ENCODE measurements at regions not wholly inside any gene's neighbourhood (a gene's known extent, or its start where the extent isn't known, plus 50 kb on each side); places are given as distances from the start of the nearest gene placed in this dataset.

GRCh38 chr2:44869761-44870160 is 71.7 kb upstream of the SIX3 start:
- Histone ChIP-seq H3K27me3 (ENCODE audit: control insufficient read depth in 2 of 2, insufficient read depth in 2 of 2, low read length in 2 of 2) (peaks cover 0 to 3% of the 10 kb centered on the region in 2 donors), H3K27ac (ENCODE audit: low read depth in 2 of 2, low read length in 2 of 2) (no peak overlapping the region), H3K9ac (ENCODE audit: low read depth in 1 of 2, low read length in 2 of 2) (no peak overlapping the region), H3K36me3 (ENCODE audit: control insufficient read depth in 2 of 2, insufficient read depth in 2 of 2, low read length in 2 of 2) (no peaks in the 10 kb centered on the region), H3K4me1 (ENCODE audit: control insufficient read depth in 2 of 2, insufficient read depth in 2 of 2, low read length in 2 of 2) (no peaks in the 10 kb centered on the region), H3K9me3 (ENCODE audit: control insufficient read depth in 2 of 2, low read length in 2 of 2) (no peaks in the 10 kb centered on the region), H3K4me3 (ENCODE audit: low read length in 2 of 2) (no peak overlapping the region)

- peaks cover 2 to 4% of the 10 kb centered on the region in 2 donors for H3K27me3 ChIP-seq (ENCODE audit: control insufficient read depth in 2 of 2, insufficient read depth in 2 of 2, low read length in 2 of 2)
- no peak overlapping the region for H3K4me3 ChIP-seq (ENCODE audit: low read length in 2 of 2)
- H3K4me1 ChIP-seq (ENCODE audit: control insufficient read depth in 2 of 2, insufficient read depth in 2 of 2, low read length in 2 of 2), result no peaks in the 10 kb centered on the region
- no peak overlapping the region for H3K27ac ChIP-seq (ENCODE audit: low read depth in 2 of 2, low read length in 2 of 2)
- no peaks in the 10 kb centered on the region for H3K36me3 ChIP-seq (ENCODE audit: control insufficient read depth in 2 of 2, insufficient read depth in 2 of 2, low read length in 2 of 2)
- H3K9me3 ChIP-seq (ENCODE audit: control insufficient read depth in 2 of 2, low read length in 2 of 2), result no peaks in the 10 kb centered on the region
- no peak overlapping the region for H3K9ac ChIP-seq (ENCODE audit: low read depth in 1 of 2, low read length in 2 of 2)
Measured at GRCh38 chr2:44877417-44877816, 64.1 kb upstream of the SIX3 start.

GRCh38 chr2:44879269-44880124 is 62.0 kb upstream of the SIX3 start:
- H3K4me1 ChIP-seq (ENCODE audit: control insufficient read depth in 2 of 2, insufficient read depth in 2 of 2, low read length in 2 of 2), result no peaks in the 10 kb centered on the region
- H3K27ac ChIP-seq (ENCODE audit: low read depth in 2 of 2, low read length in 2 of 2), result no peak overlapping the region
- peaks cover 2 to 6% of the 10 kb centered on the region in 2 donors for H3K27me3 ChIP-seq (ENCODE audit: control insufficient read depth in 2 of 2, insufficient read depth in 2 of 2, low read length in 2 of 2)
- H3K4me3 ChIP-seq (ENCODE audit: low read length in 2 of 2), result no peak overlapping the region
- no peaks in the 10 kb centered on the region for H3K9me3 ChIP-seq (ENCODE audit: control insufficient read depth in 2 of 2, low read length in 2 of 2)
- no peaks in the 10 kb centered on the region for H3K36me3 ChIP-seq (ENCODE audit: control insufficient read depth in 2 of 2, insufficient read depth in 2 of 2, low read length in 2 of 2)
- H3K9ac ChIP-seq (ENCODE audit: low read depth in 1 of 2, low read length in 2 of 2), result no peak overlapping the region

GRCh38 chr2:44880125-44880483 is 61.4 kb upstream of the SIX3 start:
- Histone ChIP-seq H3K36me3 (ENCODE audit: control insufficient read depth in 2 of 2, insufficient read depth in 2 of 2, low read length in 2 of 2) (no peaks in the 10 kb centered on the region), H3K9me3 (ENCODE audit: control insufficient read depth in 2 of 2, low read length in 2 of 2) (no peaks in the 10 kb centered on the region), H3K9ac (ENCODE audit: low read depth in 1 of 2, low read length in 2 of 2) (no peak overlapping the region), H3K4me3 (ENCODE audit: low read length in 2 of 2) (no peak overlapping the region), H3K27ac (ENCODE audit: low read depth in 2 of 2, low read length in 2 of 2) (no peak overlapping the region), H3K4me1 (ENCODE audit: control insufficient read depth in 2 of 2, insufficient read depth in 2 of 2, low read length in 2 of 2) (no peaks in the 10 kb centered on the region), H3K27me3 (ENCODE audit: control insufficient read depth in 2 of 2, insufficient read depth in 2 of 2, low read length in 2 of 2) (peaks cover 2 to 6% of the 10 kb centered on the region in 2 donors)

- Histone ChIP-seq H3K9me3 (ENCODE audit: control insufficient read depth in 2 of 2, low read length in 2 of 2) (no peaks in the 10 kb centered on the region), H3K27me3 (ENCODE audit: control insufficient read depth in 2 of 2, insufficient read depth in 2 of 2, low read length in 2 of 2) (peaks cover 2 to 6% of the 10 kb centered on the region in 2 donors), H3K9ac (ENCODE audit: low read depth in 1 of 2, low read length in 2 of 2) (no peak overlapping the region)
Measured at GRCh38 chr2:44881856-44882255, 59.6 kb upstream of the SIX3 start.

GRCh38 chr2:44883356-44883755 is 58.1 kb upstream of the SIX3 start:
- Histone ChIP-seq H3K9ac (ENCODE audit: low read depth in 1 of 2, low read length in 2 of 2) (no peak overlapping the region), H3K4me3 (ENCODE audit: low read length in 2 of 2) (no peak overlapping the region), H3K9me3 (ENCODE audit: control insufficient read depth in 2 of 2, low read length in 2 of 2) (no peaks in the 10 kb centered on the region), H3K4me1 (ENCODE audit: control insufficient read depth in 2 of 2, insufficient read depth in 2 of 2, low read length in 2 of 2) (no peaks in the 10 kb centered on the region), H3K27me3 (ENCODE audit: control insufficient read depth in 2 of 2, insufficient read depth in 2 of 2, low read length in 2 of 2) (peaks cover 2 to 6% of the 10 kb centered on the region in 2 donors), H3K27ac (ENCODE audit: low read depth in 2 of 2, low read length in 2 of 2) (no peak overlapping the region), H3K36me3 (ENCODE audit: control insufficient read depth in 2 of 2, insufficient read depth in 2 of 2, low read length in 2 of 2) (no peaks in the 10 kb centered on the region)

More at GRCh38 chr2:44881856-44882255, 59.6 kb upstream of the SIX3 start:
- H3K36me3 ChIP-seq (ENCODE audit: control insufficient read depth in 2 of 2, insufficient read depth in 2 of 2, low read length in 2 of 2), result no peaks in the 10 kb centered on the region
- H3K4me1 ChIP-seq (ENCODE audit: control insufficient read depth in 2 of 2, insufficient read depth in 2 of 2, low read length in 2 of 2), result no peaks in the 10 kb centered on the region
- H3K4me3 ChIP-seq (ENCODE audit: low read length in 2 of 2), result no peak overlapping the region
- H3K27ac ChIP-seq (ENCODE audit: low read depth in 2 of 2, low read length in 2 of 2), result no peak overlapping the region

- no peak overlapping the region for H3K4me3 ChIP-seq (ENCODE audit: low read length in 2 of 2)
- H3K4me1 ChIP-seq (ENCODE audit: control insufficient read depth in 2 of 2, insufficient read depth in 2 of 2, low read length in 2 of 2), result no peaks in the 10 kb centered on the region
- no peak overlapping the region for H3K9ac ChIP-seq (ENCODE audit: low read depth in 1 of 2, low read length in 2 of 2)
- H3K27me3 ChIP-seq (ENCODE audit: control insufficient read depth in 2 of 2, insufficient read depth in 2 of 2, low read length in 2 of 2), result peaks cover 1 to 6% of the 10 kb centered on the region in 2 donors
- H3K9me3 ChIP-seq (ENCODE audit: control insufficient read depth in 2 of 2, low read length in 2 of 2), result no peaks in the 10 kb centered on the region
- H3K27ac ChIP-seq (ENCODE audit: low read depth in 2 of 2, low read length in 2 of 2), result no peak overlapping the region
- no peaks in the 10 kb centered on the region for H3K36me3 ChIP-seq (ENCODE audit: control insufficient read depth in 2 of 2, insufficient read depth in 2 of 2, low read length in 2 of 2)
Measured at GRCh38 chr2:44884231-44884630, 57.3 kb upstream of the SIX3 start.

- Histone ChIP-seq H3K27me3 (ENCODE audit: control insufficient read depth in 2 of 2, insufficient read depth in 2 of 2, low read length in 2 of 2) (peaks cover 0 to 4% of the 10 kb centered on the region in 2 donors), H3K9me3 (ENCODE audit: control insufficient read depth in 2 of 2, low read length in 2 of 2) (no peaks in the 10 kb centered on the region), H3K36me3 (ENCODE audit: control insufficient read depth in 2 of 2, insufficient read depth in 2 of 2, low read length in 2 of 2) (no peaks in the 10 kb centered on the region), H3K9ac (ENCODE audit: low read depth in 1 of 2, low read length in 2 of 2) (no peak overlapping the region), H3K27ac (ENCODE audit: low read depth in 2 of 2, low read length in 2 of 2) (no peak overlapping the region), H3K4me1 (ENCODE audit: control insufficient read depth in 2 of 2, insufficient read depth in 2 of 2, low read length in 2 of 2) (no peaks in the 10 kb centered on the region), H3K4me3 (ENCODE audit: low read length in 2 of 2) (no peak overlapping the region)
Measured at GRCh38 chr2:44884677-44885076, 56.8 kb upstream of the SIX3 start.

GRCh38 chr2:44886414-44886813 is 55.1 kb upstream of the SIX3 start:
- Histone ChIP-seq H3K4me1 (ENCODE audit: control insufficient read depth in 2 of 2, insufficient read depth in 2 of 2, low read length in 2 of 2) (no peaks in the 10 kb centered on the region), H3K36me3 (ENCODE audit: control insufficient read depth in 2 of 2, insufficient read depth in 2 of 2, low read length in 2 of 2) (no peaks in the 10 kb centered on the region), H3K9ac (ENCODE audit: low read depth in 1 of 2, low read length in 2 of 2) (no peak overlapping the region), H3K4me3 (ENCODE audit: low read length in 2 of 2) (no peak overlapping the region), H3K27ac (ENCODE audit: low read depth in 2 of 2, low read length in 2 of 2) (no peak overlapping the region), H3K9me3 (ENCODE audit: control insufficient read depth in 2 of 2, low read length in 2 of 2) (peaks cover 0 to 2% of the 10 kb centered on the region in 2 donors), H3K27me3 (ENCODE audit: control insufficient read depth in 2 of 2, insufficient read depth in 2 of 2, low read length in 2 of 2) (peaks cover 0 to 2% of the 10 kb centered on the region in 2 donors)

GRCh38 chr2:44889096-44889495 is 52.4 kb upstream of the SIX3 start:
- Histone ChIP-seq H3K4me3 (ENCODE audit: low read length in 2 of 2) (no peak overlapping the region), H3K36me3 (ENCODE audit: control insufficient read depth in 2 of 2, insufficient read depth in 2 of 2, low read length in 2 of 2) (no peaks in the 10 kb centered on the region), H3K4me1 (ENCODE audit: control insufficient read depth in 2 of 2, insufficient read depth in 2 of 2, low read length in 2 of 2) (no peaks in the 10 kb centered on the region), H3K27me3 (ENCODE audit: control insufficient read depth in 2 of 2, insufficient read depth in 2 of 2, low read length in 2 of 2) (no peaks in the 10 kb centered on the region), H3K27ac (ENCODE audit: low read depth in 2 of 2, low read length in 2 of 2) (no peak overlapping the region), H3K9ac (ENCODE audit: low read depth in 1 of 2, low read length in 2 of 2) (no peak overlapping the region), H3K9me3 (ENCODE audit: control insufficient read depth in 2 of 2, low read length in 2 of 2) (peaks cover 0 to 2% of the 10 kb centered on the region in 2 donors)
